MM.1S (cell line): ENCODE measurements at regions not wholly inside any gene's neighbourhood (a gene's known extent, or its start where the extent isn't known, plus 50 kb on each side); places are given as distances from the start of the nearest gene placed in this dataset.

Experiments
- DNase-seq: peaks from one replicate; pipeline ENCODE4 v3.0.0-alpha.2; 2015
- H2AFZ ChIP-seq: fragments of 300-600 bp; sonication (generic); 2 replicates; pipeline ENCODE4 v1.6.0; 2016; ENCODE audit warnings: antibody characterized with exemption, low read length
- H3F3A ChIP-seq: fragments of 300-600 bp; sonication (generic); 2 replicates; pipeline ENCODE4 v1.6.1; 2016; ENCODE audit warnings: mild to moderate bottlenecking, antibody characterized with exemption, low read length, moderate library complexity, mixed read lengths; ENCODE audit not compliant: insufficient read depth
- H3K27ac ChIP-seq: fragments of 300-600 bp; sonication (generic); 2 replicates; pipeline ENCODE4 v1.5.1; 2016; ENCODE audit warnings: mild to moderate bottlenecking, low read length
- H3K27me3 ChIP-seq: fragments of 300-600 bp; sonication (generic); replicated peaks from 2 replicates; pipeline ENCODE4 v1.6.0; 2016; ENCODE audit warnings: low read length; ENCODE audit not compliant: insufficient read depth
- H3K36me3 ChIP-seq: fragments of 300-600 bp; sonication (generic); replicated peaks from 2 replicates; pipeline ENCODE4 v1.6.1; 2016; ENCODE audit warnings: mild to moderate bottlenecking, low read length, mixed read lengths; ENCODE audit not compliant: insufficient read depth
- H3K4me1 ChIP-seq: fragments of 300-600 bp; sonication (generic); 2 replicates; pipeline ENCODE4 v1.6.1; 2016; ENCODE audit warnings: low read length, mixed read lengths
- H3K4me2 ChIP-seq: fragments of 300-600 bp; sonication (generic); 2 replicates; pipeline ENCODE4 v1.6.0; 2016; ENCODE audit warnings: low read depth, low read length
- H3K4me3 ChIP-seq: fragments of 300-600 bp; sonication (generic); 2 replicates; pipeline ENCODE4 v1.5.1; 2016; ENCODE audit warnings: low read length, mixed read lengths
- H3K79me2 ChIP-seq: fragments of 300-600 bp; sonication (generic); 2 replicates; pipeline ENCODE4 v1.6.1; 2016; ENCODE audit warnings: mixed run types, low read length, mixed read lengths
- H3K9ac ChIP-seq: fragments of 300-600 bp; sonication (generic); 2 replicates; pipeline ENCODE4 v1.6.1; 2016; ENCODE audit warnings: low read length, mixed read lengths
- H3K9me2 ChIP-seq: fragments of 300-600 bp; sonication (generic); replicated peaks from 2 replicates; pipeline ENCODE4 v1.6.1; 2016; ENCODE audit warnings: mild to moderate bottlenecking, low read length, mixed read lengths; ENCODE audit not compliant: insufficient read depth
- H3K9me3 ChIP-seq: fragments of 300-600 bp; sonication (generic); replicated peaks from 2 replicates; pipeline ENCODE4 v1.6.1; 2016; ENCODE audit warnings: mild to moderate bottlenecking, low read length, mixed read lengths; ENCODE audit not compliant: insufficient read depth
- H4K20me1 ChIP-seq: fragments of 300-600 bp; sonication (generic); 2 replicates; pipeline ENCODE4 v1.6.1; 2016; ENCODE audit warnings: mild to moderate bottlenecking, low read length, moderate library complexity, mixed read lengths; ENCODE audit not compliant: insufficient read depth
- EZH2 ChIP-seq: fragments of 300-600 bp; sonication (generic); optimal IDR thresholded peaks from 2 replicates; pipeline ENCODE3; 2017; ENCODE audit warnings: low read depth, mild to moderate bottlenecking, antibody characterized with exemption, low read length, mixed read lengths
- EZH2phosphoT487 ChIP-seq: fragments of 300-600 bp; sonication (generic); IDR thresholded peaks from 2 replicates; pipeline ENCODE4 v1.6.1; 2018; ENCODE audit warnings: antibody characterized with exemption, low read length
- TF ChIP-seq, protein P1 (sequence below): fragments of 300-600 bp; sonication (generic); IDR thresholded peaks from 2 replicates; pipeline ENCODE4 v1.5.1; 2016; ENCODE audit warnings: antibody characterized with exemption, low read length, mixed read lengths

DNA sequence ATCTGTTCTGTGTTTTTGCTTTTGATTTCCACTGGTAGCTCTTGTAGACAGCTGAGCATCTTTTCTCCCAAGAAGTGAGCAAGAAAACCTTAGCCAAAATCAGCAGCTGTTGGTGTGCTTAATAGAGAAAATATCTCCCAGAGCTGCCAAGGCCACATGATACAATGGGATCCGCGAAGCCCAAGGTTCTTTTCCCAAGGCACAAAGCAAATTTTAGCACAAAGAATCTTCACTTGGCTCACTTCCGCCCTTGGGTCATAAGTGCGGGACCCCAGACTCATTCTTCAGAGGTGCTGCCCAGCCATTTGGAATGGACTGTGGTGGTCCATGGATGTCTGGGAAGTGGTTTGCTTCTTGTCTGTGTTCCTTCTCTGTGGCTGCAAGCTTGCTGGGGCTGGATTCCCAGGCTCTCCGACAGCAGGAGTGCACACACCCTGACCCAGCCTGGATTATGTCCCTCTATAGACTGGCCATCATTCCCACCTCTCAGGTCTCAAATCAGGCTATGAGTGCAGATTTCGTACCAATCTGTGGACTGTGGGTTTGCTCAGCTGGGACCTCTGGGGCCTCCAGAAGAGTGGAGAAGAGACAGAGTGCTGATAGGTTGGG lies 93.0 kb upstream of the TMEM72 start:
- Histone ChIP-seq H3K4me3 (no peak overlapping the region), H3K9ac (no peak overlapping the region), H3K9me3 (no peaks in the 10 kb centered on the region), H4K20me1 (no peaks in the 10 kb centered on the region), H3K27me3 (no peaks in the 10 kb centered on the region), H3K4me2 (no peak overlapping the region), H3K36me3 (no peaks in the 10 kb centered on the region), H3K9me2 (no peaks in the 10 kb centered on the region), H2AFZ (no peak overlapping the region), H3K79me2 (no peaks in the 10 kb centered on the region), H3K4me1 (no peaks in the 10 kb centered on the region), H3F3A (no peaks in the 10 kb centered on the region), H3K27ac (no peak overlapping the region)
- TF ChIP-seq, protein P1, sequence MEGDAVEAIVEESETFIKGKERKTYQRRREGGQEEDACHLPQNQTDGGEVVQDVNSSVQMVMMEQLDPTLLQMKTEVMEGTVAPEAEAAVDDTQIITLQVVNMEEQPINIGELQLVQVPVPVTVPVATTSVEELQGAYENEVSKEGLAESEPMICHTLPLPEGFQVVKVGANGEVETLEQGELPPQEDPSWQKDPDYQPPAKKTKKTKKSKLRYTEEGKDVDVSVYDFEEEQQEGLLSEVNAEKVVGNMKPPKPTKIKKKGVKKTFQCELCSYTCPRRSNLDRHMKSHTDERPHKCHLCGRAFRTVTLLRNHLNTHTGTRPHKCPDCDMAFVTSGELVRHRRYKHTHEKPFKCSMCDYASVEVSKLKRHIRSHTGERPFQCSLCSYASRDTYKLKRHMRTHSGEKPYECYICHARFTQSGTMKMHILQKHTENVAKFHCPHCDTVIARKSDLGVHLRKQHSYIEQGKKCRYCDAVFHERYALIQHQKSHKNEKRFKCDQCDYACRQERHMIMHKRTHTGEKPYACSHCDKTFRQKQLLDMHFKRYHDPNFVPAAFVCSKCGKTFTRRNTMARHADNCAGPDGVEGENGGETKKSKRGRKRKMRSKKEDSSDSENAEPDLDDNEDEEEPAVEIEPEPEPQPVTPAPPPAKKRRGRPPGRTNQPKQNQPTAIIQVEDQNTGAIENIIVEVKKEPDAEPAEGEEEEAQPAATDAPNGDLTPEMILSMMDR = no peak
- TF ChIP-seq EZH2 = no peak
- DNase-seq = no peak

- no peaks in the 10 kb centered on the region for H3F3A ChIP-seq
These were observed 92.4 kb upstream of the TMEM72 start for GRCh38 chr10:44818701-44819127.

DNA sequence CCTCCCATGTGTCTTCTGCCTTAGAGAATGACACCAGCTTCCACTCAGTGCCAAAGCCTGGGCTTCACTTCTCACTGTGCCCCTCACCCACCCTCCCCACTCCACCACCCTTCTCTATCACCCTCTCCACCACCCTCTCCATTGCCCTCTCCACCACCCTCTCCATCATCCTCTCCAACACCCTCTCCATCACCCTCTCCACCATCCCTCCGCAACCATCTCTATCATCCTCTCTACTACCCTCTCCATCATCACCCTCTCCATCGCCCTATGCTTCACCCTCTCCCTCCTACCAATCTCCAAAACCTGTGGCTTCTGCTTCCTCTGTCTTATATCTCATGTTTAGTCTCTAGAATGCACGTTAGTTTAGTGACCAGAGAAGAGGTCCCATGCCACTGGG lies 91.0 kb upstream of the TMEM72 start:
- no peaks in the 10 kb centered on the region for H3K36me3 ChIP-seq
- no peaks in the 10 kb centered on the region for H3K4me1 ChIP-seq
- H3K9ac ChIP-seq = no peak overlapping the region
- no peak overlapping the region for H3K27ac ChIP-seq
- TF ChIP-seq EZH2 (no peak), EZH2phosphoT487 (no peak)
- TF ChIP-seq, protein P1 = no peak
- H3K4me2 ChIP-seq = no peak overlapping the region
- no peaks in the 10 kb centered on the region for H4K20me1 ChIP-seq
- no peak for DNase-seq
- no peak overlapping the region for H3K4me3 ChIP-seq
- H3K79me2 ChIP-seq = no peaks in the 10 kb centered on the region
- H2AFZ ChIP-seq = no peak overlapping the region
- no peaks in the 10 kb centered on the region for H3K9me2 ChIP-seq
- no peaks in the 10 kb centered on the region for H3K27me3 ChIP-seq
- H3F3A ChIP-seq = no peaks in the 10 kb centered on the region
- no peaks in the 10 kb centered on the region for H3K9me3 ChIP-seq

More at GRCh38 chr10:44818701-44819127, 92.4 kb upstream of the TMEM72 start:
- Histone ChIP-seq H3K27ac (no peak overlapping the region), H3K79me2 (no peaks in the 10 kb centered on the region), H3K9me2 (no peaks in the 10 kb centered on the region), H3K9ac (no peak overlapping the region), H3K4me2 (no peak overlapping the region), H3K9me3 (no peaks in the 10 kb centered on the region), H3K27me3 (no peaks in the 10 kb centered on the region), H3K36me3 (no peaks in the 10 kb centered on the region), H4K20me1 (no peaks in the 10 kb centered on the region), H3K4me1 (no peaks in the 10 kb centered on the region), H3K4me3 (no peak overlapping the region), H2AFZ (no peak overlapping the region)
- DNase-seq = no peak
- TF ChIP-seq, protein P1 = no peak
- TF ChIP-seq EZH2phosphoT487 = no peak
- TF ChIP-seq EZH2 = no peak
